CD4-positive, alpha-beta memory T cell (primary cell): ENCODE measurements at regions not wholly inside any gene's neighbourhood (a gene's known extent, or its start where the extent isn't known, plus 50 kb on each side); places are given as distances from the start of the nearest gene placed in this dataset.
A peak's percentile ranks its signal among the peaks of the same experiment; 100 is the strongest.

Experiments
- CTCF ChIA-PET: fragments of 350-600 bp; sonication (Branson Sonifier 250); formaldehyde crosslinking; loops from one replicate; lab custom pipeline; 2021; ENCODE audit warnings: inconsistent platforms; ENCODE audit not compliant: partially characterized antibody; lab: Charles Lee
- POLR2A ChIA-PET: fragments of 350-600 bp; sonication (Branson Sonifier 250); formaldehyde crosslinking; loops from one replicate; lab custom pipeline; 2021; ENCODE audit not compliant: partially characterized antibody; lab: Charles Lee
- DNase-seq, 5 donors: peaks; one replicate each; pipeline versions ENCODE4 v3.0.0 to v3.0.0-alpha.2; 2020 to 2022; ENCODE audit warnings: mixed read lengths in 1 of 5
- H3K27ac ChIP-seq: one replicate; pipeline ENCODE4 v1.7.0; 2013; ENCODE audit warnings: low read depth, low read length
- H3K27me3 ChIP-seq: 2 replicates; pipeline ENCODE4 v1.7.0; 2013; ENCODE audit warnings: mild to moderate bottlenecking, low read length, moderate library complexity; ENCODE audit not compliant: insufficient read depth
- H3K36me3 ChIP-seq: 2 replicates; pipeline ENCODE4 v1.7.0; 2013; ENCODE audit warnings: mild to moderate bottlenecking, low read length, moderate library complexity; ENCODE audit not compliant: insufficient read depth
- H3K4me1 ChIP-seq: 2 replicates; pipeline ENCODE4 v1.7.0; 2013; ENCODE audit warnings: mild to moderate bottlenecking, low read length, moderate library complexity; ENCODE audit not compliant: insufficient read depth
- H3K4me3 ChIP-seq, 2 donors: one replicate each; pipeline ENCODE4 v1.7.0; 2013; ENCODE audit warnings: low read length in 2 of 2, mild to moderate bottlenecking in 1 of 2
- H3K9me3 ChIP-seq, 2 donors: one replicate each; pipeline ENCODE4 v1.7.0; 2013; ENCODE audit warnings: low read length in 2 of 2, control low read depth in 1 of 2; ENCODE audit not compliant: control insufficient read depth in 1 of 2
- H3K27ac Mint-ChIP-seq, 7 donors: one replicate each; pipeline ENCODE4 v1.8.0; 2020 to 2021; ENCODE audit warnings: mixed read lengths in 7 of 7, mild to moderate bottlenecking in 6 of 7, inconsistent platforms in 3 of 7, moderate library complexity in 3 of 7
- H3K27me3 Mint-ChIP-seq, 2 donors: one replicate each; pipeline ENCODE4 v1.8.0; 2020 to 2021; ENCODE audit warnings: mixed read lengths in 2 of 2
- H3K36me3 Mint-ChIP-seq, 2 donors: one replicate each; pipeline ENCODE4 v1.8.0; 2020 to 2021; ENCODE audit warnings: mixed read lengths in 2 of 2, inconsistent platforms in 1 of 2, mild to moderate bottlenecking in 1 of 2
- H3K4me1 Mint-ChIP-seq, 4 donors: one replicate each; pipeline ENCODE4 v1.8.0; 2020 to 2021; ENCODE audit warnings: mixed read lengths in 4 of 4, mild to moderate bottlenecking in 1 of 4
- H3K4me3 Mint-ChIP-seq, 8 donors: one replicate each; pipeline ENCODE4 v1.8.0; 2020 to 2021; ENCODE audit warnings: mixed read lengths in 8 of 8, mild to moderate bottlenecking in 7 of 8, moderate library complexity in 6 of 8, inconsistent platforms in 3 of 8
- H3K9me3 Mint-ChIP-seq, 8 donors: one replicate each; pipeline ENCODE4 v1.8.0; 2020 to 2021; ENCODE audit warnings: mixed read lengths in 8 of 8, mild to moderate bottlenecking in 5 of 8, inconsistent platforms in 3 of 8, moderate library complexity in 1 of 8
- intact Hi-C: fragments of 100-400 bp; cut with micrococcal nuclease; formaldehyde crosslinking; loops from one replicate; pipeline ENCODE4 v1.15.1; 2023

DNA sequence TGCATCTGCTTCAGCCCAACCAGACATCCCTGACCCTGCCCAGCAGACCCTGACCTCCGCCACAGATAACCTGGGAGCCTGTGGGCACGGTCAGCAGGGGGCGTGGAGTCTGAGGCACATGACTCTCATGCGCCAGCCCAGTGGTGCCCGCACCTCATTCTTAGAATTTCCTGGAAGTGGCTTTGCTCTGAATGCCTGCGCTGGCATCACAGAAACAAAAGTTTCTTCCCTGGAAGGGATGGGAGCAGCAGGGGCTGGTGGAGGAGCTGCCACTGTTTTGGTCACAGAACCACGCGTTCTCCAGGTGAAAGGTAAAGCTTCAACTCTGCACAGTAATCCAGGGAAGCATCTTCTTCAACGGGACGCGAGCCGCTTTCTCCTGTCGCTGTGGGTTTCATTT, 67.9 kb upstream of the DUSP22 start:
- CTCF ChIA-PET: interaction anchor here (1.3 to 3.5 kb wide), 3 partner anchors 8 to 35 kb away, joined by 3 to 22 read pairs (median 16); no protein-coding TSS in a partner anchor
- Mint-ChIP-seq H3K27ac (peak overlapping the region in 2 of 7 donors; percentile 13 to 78), H3K9me3 (no peaks in the 10 kb centered on the region), H3K4me1 (peaks cover 16 to 58% (median 46%) of the 10 kb centered on the region in 4 donors), H3K36me3 (no peaks in the 10 kb centered on the region), H3K4me3 (peak overlapping the region in 3 of 8 donors; percentile 46 to 77 (median 61)), H3K27me3 (peaks cover 0 to 1% of the 10 kb centered on the region in 2 donors)
- Histone ChIP-seq H3K9me3 (no peaks in the 10 kb centered on the region), H3K27me3 (no peaks in the 10 kb centered on the region), H3K36me3 (no peaks in the 10 kb centered on the region), H3K4me3 (no peak overlapping the region), H3K4me1 (peaks cover 37% of the 10 kb centered on the region), H3K27ac (no peak overlapping the region)
- no peak for DNase-seq
- POLR2A ChIA-PET: interaction anchor here (0.9 to 3.2 kb wide), 5 partner anchors 8 to 68 kb away, joined by 3 to 15 read pairs (median 3); partner anchors contain the start of gene DUSP22
- intact Hi-C loops: no loop called here

DNA sequence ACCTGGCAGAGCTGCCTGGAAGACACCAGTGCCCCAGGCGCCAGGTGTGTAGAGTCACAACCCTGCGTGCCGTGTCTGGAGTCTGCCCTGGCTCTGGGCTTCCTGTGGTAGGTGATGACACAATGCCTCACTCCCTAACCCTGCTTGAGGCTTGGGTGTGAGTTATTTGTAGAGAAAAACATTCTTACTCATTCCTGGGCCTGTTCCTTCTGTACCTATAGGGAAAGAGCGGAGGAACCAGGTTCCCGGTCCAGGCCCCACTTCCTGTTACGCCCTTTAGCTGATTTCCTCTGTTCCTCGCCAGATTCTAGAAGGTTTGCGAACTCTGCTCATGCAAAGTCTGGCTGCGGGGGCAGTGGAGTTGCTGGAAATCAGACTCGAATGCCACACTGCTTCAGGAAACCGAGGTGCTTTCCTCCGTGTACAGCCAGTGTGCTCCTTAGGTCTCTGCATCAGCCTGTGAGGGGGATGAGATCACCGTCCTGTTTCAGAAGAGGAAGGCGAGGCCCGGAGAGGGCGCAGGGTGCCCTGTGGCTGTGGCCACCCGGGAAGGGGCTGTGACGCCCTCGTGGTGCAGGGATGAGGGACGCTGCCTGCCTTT, 67.1 kb upstream of the DUSP22 start:
- Mint-ChIP-seq H3K4me1 (peaks cover 16 to 63% (median 47%) of the 10 kb centered on the region in 4 donors), H3K9me3 (no peaks in the 10 kb centered on the region), H3K36me3 (no peaks in the 10 kb centered on the region), H3K4me3 (peak overlapping the region; percentile 61 to 90 (median 83)), H3K27ac (peak overlapping the region; percentile 78 to 95 (median 89)), H3K27me3 (peaks cover 0 to 1% of the 10 kb centered on the region in 2 donors)
- H3K36me3 ChIP-seq: no peaks in the 10 kb centered on the region
- peak; percentile 16 to 74 (median 28) for DNase-seq
- H3K4me3 ChIP-seq: peak overlapping the region in 1 of 2 donors; percentile 41
- intact Hi-C loops: loop anchor here (1.0 kb wide), 1 partner anchor 10 kb away; no protein-coding TSS in a partner anchor
- peak overlapping the region; percentile 13 for H3K27ac ChIP-seq
- no peaks in the 10 kb centered on the region for H3K9me3 ChIP-seq
- POLR2A ChIA-PET: interaction anchor here (0.6 to 3.2 kb wide), 8 partner anchors 9 to 68 kb away, joined by 3 to 15 read pairs (median 3); partner anchors contain the start of gene DUSP22
- CTCF ChIA-PET: interaction anchor here (1.3 to 3.5 kb wide), 3 partner anchors 8 to 167 kb away, joined by 3 to 22 read pairs (median 3); partner anchors contain the start of gene IRF4
- H3K4me1 ChIP-seq: peaks cover 37% of the 10 kb centered on the region
- H3K27me3 ChIP-seq: no peaks in the 10 kb centered on the region

DNA sequence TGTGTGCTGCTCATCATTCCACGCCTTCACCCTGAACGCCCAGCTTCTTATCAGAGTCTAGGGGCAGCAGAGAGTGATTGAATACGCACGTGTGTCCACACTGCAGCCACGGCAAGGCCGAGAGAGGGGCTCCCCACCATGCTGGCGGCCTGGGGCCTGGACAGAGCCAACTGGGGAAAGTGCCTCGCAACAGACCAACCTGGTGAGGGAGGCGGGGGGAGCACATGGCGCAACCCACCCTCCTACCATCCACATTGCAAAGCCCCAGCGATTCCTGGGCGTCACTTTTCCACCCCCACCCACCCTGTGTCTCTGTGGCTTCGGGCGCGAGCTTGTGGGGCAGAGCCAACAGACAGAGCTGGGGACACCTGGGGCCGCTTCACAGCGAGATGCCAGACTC, 66.4 kb upstream of the DUSP22 start:
- peak overlapping the region in 4 of 8 donors; percentile 61 to 90 (median 84) for H3K4me3 Mint-ChIP-seq
- peak overlapping the region; percentile 13 for H3K27ac ChIP-seq
- ChIA-PET CTCF (interaction anchor here (1.5 to 3.5 kb wide), 2 partner anchors 9 to 166 kb away, joined by 3 to 22 read pairs; partner anchors contain the start of gene IRF4), POLR2A (interaction anchor here (1.1 to 3.2 kb wide), 5 partner anchors 9 to 67 kb away, joined by 3 to 15 read pairs (median 4); partner anchors contain the start of gene DUSP22)
- H3K27me3 Mint-ChIP-seq: peaks cover 0 to 1% of the 10 kb centered on the region in 2 donors
- no peak for DNase-seq
- no peak overlapping the region for H3K27ac Mint-ChIP-seq
- peaks cover 37% of the 10 kb centered on the region for H3K4me1 ChIP-seq
- no peaks in the 10 kb centered on the region for H3K36me3 Mint-ChIP-seq
- no peaks in the 10 kb centered on the region for H3K9me3 Mint-ChIP-seq
- H3K36me3 ChIP-seq: no peaks in the 10 kb centered on the region
- no peak overlapping the region for H3K4me3 ChIP-seq
- H3K4me1 Mint-ChIP-seq: peaks cover 16 to 58% (median 44%) of the 10 kb centered on the region in 4 donors
- H3K9me3 ChIP-seq: no peaks in the 10 kb centered on the region
- intact Hi-C loops: loop anchor here (1.0 kb wide), 1 partner anchor 9 kb away; no protein-coding TSS in a partner anchor
- H3K27me3 ChIP-seq: no peaks in the 10 kb centered on the region

DNA sequence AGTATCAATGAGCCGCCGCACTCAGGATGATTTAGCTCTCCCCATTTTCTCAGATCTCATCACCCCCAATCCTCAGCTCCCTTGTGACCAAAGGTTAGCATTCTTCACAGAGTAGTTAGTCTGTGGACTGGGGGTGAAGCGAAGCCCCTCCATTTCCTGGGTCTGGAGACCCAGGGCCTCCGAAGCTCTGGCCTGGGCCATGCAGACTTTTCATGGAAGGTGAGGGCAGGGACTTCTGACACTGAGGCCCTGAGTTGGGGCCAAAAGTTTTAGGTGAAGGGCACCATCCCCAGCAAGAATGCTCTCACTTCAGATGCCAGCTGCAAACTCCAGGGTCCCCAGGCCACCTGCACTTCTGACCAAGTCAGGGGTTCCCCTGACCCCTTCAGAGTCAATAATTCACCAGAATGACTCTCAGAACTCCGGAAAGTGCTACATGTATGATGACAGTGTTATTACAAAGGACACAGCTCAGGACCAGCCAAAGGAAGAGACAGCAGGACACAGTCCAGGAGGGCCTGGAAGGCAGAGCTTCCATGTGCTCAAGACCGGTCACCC, 65.7 kb upstream of the DUSP22 start:
- H3K9me3 Mint-ChIP-seq: no peaks in the 10 kb centered on the region
- no peaks in the 10 kb centered on the region for H3K36me3 ChIP-seq
- peak overlapping the region in 2 of 7 donors; percentile 13 to 59 for H3K27ac Mint-ChIP-seq
- CTCF ChIA-PET: interaction anchor here (0.8 to 3.5 kb wide), 5 partner anchors 10 to 165 kb away, joined by 3 to 22 read pairs (median 3); partner anchors contain the start of gene IRF4
- H3K9me3 ChIP-seq: no peaks in the 10 kb centered on the region
- DNase-seq: no peak
- peak overlapping the region in 3 of 8 donors; percentile 26 to 61 (median 55) for H3K4me3 Mint-ChIP-seq
- intact Hi-C loops: no loop called here
- H3K36me3 Mint-ChIP-seq: no peaks in the 10 kb centered on the region
- H3K27me3 ChIP-seq: no peaks in the 10 kb centered on the region
- H3K4me1 Mint-ChIP-seq: peaks cover 16 to 51% (median 38%) of the 10 kb centered on the region in 4 donors
- POLR2A ChIA-PET: interaction anchor here (1.1 to 3.2 kb wide), 3 partner anchors 8 to 33 kb away, joined by 3 to 10 read pairs (median 4); no protein-coding TSS in a partner anchor
- H3K27ac ChIP-seq: no peak overlapping the region
- H3K4me3 ChIP-seq: no peak overlapping the region
- peaks cover 0 to 1% of the 10 kb centered on the region in 2 donors for H3K27me3 Mint-ChIP-seq
- H3K4me1 ChIP-seq: peaks cover 30% of the 10 kb centered on the region

DNA sequence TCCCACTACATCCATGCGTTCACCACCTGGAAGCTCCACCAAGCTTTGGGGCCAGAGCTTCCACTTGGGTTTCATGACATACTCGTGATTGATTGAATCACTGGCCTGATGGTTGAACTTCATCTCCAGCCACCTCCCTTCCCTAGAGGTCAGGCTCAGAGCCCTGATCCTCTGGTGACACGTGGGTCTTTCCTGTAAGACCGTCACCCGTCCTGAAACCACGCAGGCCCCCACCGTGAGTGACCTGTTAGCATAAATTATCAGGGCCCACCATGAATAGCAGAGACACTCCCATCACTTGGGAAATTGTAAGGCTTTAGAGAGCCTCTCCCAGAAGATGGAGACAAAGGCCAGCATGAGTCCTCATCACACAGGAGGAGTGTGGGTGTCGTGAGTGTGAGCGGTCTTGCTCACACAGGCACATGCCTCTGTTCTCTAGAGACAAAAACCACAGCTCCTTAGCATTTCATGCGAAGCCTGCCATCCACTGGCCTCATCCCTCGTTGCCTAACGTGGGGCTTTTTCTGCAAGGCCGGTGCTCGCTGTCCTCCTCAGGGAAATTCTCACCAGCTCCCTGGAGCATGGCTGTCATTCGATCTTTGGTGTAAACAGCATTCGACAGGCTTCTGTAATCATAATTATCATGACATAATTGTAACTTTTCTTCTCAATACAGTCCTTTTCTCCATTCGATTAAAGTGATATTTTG, 65.1 kb upstream of the DUSP22 start:
- Mint-ChIP-seq H3K27ac (no peak overlapping the region), H3K9me3 (no peaks in the 10 kb centered on the region)

DNA sequence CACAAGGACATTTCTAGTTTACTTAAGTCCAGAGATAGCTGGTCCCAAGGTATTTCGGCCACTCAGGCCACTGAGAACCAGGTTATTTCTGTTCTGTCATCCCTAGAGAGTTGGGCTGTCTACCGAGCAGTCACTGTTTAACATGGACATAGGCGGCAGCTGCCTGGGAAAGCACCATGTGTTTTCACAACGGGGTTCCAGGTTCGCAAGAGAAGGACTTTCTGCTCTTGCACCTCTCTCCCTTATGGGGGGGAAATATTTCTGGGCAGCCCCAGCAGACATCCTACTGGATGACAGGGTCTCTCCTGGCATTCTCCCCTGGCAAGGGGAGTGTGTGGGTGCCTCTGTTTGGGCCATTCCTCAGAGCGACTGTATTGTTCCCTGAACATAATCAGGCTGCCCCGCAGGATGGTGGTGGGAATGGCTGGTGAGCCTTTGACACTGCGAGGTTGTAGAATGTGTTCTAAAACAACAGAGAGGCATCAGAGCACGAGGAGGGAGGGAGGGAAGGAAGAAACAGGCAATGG, 64.4 kb upstream of the DUSP22 start:
- no peak overlapping the region for H3K4me3 Mint-ChIP-seq
- H3K36me3 Mint-ChIP-seq: no peaks in the 10 kb centered on the region
- peaks cover 24% of the 10 kb centered on the region for H3K4me1 ChIP-seq
- H3K36me3 ChIP-seq: no peaks in the 10 kb centered on the region
- no peaks in the 10 kb centered on the region for H3K27me3 ChIP-seq
- H3K9me3 Mint-ChIP-seq: no peaks in the 10 kb centered on the region
- ChIA-PET CTCF (interaction anchor here (1.4 kb wide), 1 partner anchor 34 kb away, joined by 3 read pairs; no protein-coding TSS in a partner anchor), POLR2A (interaction anchor here (0.5 kb wide), 1 partner anchor 30 kb away, joined by 3 read pairs; no protein-coding TSS in a partner anchor)
- no peak overlapping the region for H3K27ac Mint-ChIP-seq
- H3K4me3 ChIP-seq: no peak overlapping the region
- no peak for DNase-seq
- intact Hi-C loops: no loop called here
- H3K9me3 ChIP-seq: no peaks in the 10 kb centered on the region
- peaks cover 0 to 1% of the 10 kb centered on the region in 2 donors for H3K27me3 Mint-ChIP-seq
- H3K4me1 Mint-ChIP-seq: peaks cover 14 to 40% (median 29%) of the 10 kb centered on the region in 4 donors
- no peak overlapping the region for H3K27ac ChIP-seq

More for the DNA sequence above, 65.1 kb upstream of the DUSP22 start:
- POLR2A ChIA-PET: interaction anchor here (0.5 to 3.2 kb wide), 4 partner anchors 7 to 34 kb away, joined by 3 to 10 read pairs (median 4); no protein-coding TSS in a partner anchor
- H3K4me3 ChIP-seq: no peak overlapping the region
- intact Hi-C loops: no loop called here
- DNase-seq: no peak
- Mint-ChIP-seq H3K27me3 (peaks cover 0 to 1% of the 10 kb centered on the region in 2 donors), H3K4me3 (no peak overlapping the region), H3K4me1 (peaks cover 14 to 44% (median 32%) of the 10 kb centered on the region in 4 donors), H3K36me3 (no peaks in the 10 kb centered on the region)
- CTCF ChIA-PET: interaction anchor here (0.8 to 1.4 kb wide), 3 partner anchors 9 to 59 kb away, joined by 3 read pairs; no protein-coding TSS in a partner anchor
- H3K4me1 ChIP-seq: peaks cover 24% of the 10 kb centered on the region
- no peaks in the 10 kb centered on the region for H3K36me3 ChIP-seq
- H3K9me3 ChIP-seq: no peaks in the 10 kb centered on the region
- no peaks in the 10 kb centered on the region for H3K27me3 ChIP-seq
- H3K27ac ChIP-seq: no peak overlapping the region
